ENCODE measurements at regions not wholly inside any gene's neighbourhood (a gene's known extent, or its start where the extent isn't known, plus 50 kb on each side); places are given as distances from the start of the nearest gene placed in this dataset.

DNA sequence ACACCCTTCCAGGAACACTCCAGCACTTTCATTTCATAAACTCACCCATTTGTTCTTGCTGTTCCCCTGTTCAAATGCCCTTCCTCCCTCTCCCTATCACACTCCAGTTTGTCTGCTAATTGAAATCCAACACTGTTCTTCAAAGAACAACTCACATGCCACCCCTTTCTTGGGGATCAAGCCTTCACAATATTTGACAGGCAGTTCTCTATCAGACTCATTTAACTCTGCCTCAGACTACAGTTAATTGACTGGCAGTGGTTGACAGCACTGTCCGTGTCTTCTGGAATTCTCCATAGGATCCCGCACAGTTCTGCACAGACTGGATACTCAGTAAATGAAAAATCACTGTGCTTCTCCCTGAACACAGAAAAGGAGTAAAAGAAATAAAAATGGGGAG, 87.8 kb downstream of the PMP22 start:
- DNase-seq (ENCODE audit: low read depth, low spot score), result no peak
- H3K4me3 ChIP-seq (ENCODE audit: low read length), result no peak overlapping the region

DNA sequence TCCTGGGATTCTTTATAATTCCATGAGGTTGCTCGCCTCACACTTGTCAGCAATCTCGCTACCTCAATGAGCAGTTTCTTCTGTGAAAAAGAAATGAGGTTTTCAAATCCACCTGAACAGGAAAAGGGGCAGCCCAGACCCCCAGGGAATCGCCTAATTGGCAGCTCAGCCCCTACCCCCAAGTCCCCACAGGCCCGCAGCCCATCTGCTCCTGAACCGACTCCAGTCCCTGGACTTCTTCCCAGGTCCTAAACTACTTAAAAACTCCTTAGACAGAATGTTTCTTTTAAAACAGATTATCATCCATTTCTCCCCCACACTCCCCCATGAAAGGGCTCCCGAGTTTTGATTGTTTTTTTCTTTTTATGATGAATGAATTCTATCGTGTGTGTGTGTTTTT, 89.8 kb downstream of the PMP22 start:
- no peak for DNase-seq (ENCODE audit: low read depth, low spot score)
- H3K4me3 ChIP-seq (ENCODE audit: low read length), result no peak overlapping the region

DNA sequence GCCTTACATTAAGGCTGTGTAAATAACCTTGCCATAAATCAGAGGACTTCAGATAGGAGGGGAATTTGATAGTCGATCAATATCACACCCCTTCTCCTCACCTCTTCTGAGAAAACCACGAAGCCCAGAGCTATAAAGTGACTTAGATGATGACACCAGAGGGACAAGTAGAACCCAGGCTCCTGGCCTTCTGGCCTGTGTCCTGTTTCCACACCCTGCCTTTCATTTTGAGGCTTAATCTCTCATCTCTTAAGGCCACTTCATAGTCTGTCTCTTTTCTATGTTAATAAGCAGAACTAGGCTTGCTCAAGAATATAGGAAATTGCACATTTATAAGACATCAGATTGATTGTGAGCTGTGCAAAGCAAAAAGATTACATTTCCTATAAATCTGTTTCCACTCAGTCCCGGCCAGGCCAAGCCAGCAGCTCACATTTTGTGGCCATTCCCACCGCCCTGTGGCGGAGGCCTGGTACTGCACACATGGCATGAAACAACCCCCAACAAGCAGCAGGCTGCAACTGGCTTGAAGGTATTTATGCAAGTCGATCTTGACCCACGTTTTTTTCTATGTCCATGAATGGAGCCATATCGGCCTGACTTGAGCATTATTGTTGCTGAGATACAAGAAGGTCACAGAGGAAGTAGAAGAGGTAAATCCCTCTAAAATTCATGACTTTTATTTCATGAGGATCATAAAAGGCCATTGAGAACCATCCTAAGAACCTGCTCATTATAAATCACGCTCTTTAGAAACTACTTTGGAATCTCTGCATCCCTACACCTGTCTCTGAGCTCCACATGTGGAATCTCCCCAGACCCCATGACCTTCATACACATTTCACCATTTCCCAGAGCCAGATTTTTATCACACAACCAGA, 93.7 kb downstream of the PMP22 start:
- DNase-seq (ENCODE audit: low read depth, low spot score), result peak; percentile 42

DNA sequence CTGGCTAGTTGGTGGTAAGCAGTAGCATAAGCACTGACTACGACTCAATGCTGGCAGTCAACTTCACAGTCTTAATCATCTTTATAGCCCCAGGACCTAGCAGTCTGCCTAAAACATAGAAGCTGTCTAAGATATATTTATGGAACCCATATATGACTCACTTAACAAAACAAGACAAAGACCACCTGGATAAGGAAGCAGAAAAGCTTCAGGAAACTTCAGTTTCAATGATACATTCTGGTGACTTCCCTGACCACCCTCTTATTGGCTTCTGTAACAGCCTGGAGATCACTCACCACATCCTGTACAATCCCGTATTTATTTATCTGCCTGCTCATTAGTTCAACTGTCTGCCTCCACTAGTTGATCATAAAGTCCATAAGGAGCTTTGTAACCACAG, 95.5 kb downstream of the PMP22 start:
- DNase-seq (ENCODE audit: low read depth, low spot score), result no peak
- H3K4me3 ChIP-seq (ENCODE audit: low read length), result no peak overlapping the region

More for the DNA sequence above, 93.7 kb downstream of the PMP22 start:
- H3K4me3 ChIP-seq (ENCODE audit: low read length), result no peak overlapping the region

DNA sequence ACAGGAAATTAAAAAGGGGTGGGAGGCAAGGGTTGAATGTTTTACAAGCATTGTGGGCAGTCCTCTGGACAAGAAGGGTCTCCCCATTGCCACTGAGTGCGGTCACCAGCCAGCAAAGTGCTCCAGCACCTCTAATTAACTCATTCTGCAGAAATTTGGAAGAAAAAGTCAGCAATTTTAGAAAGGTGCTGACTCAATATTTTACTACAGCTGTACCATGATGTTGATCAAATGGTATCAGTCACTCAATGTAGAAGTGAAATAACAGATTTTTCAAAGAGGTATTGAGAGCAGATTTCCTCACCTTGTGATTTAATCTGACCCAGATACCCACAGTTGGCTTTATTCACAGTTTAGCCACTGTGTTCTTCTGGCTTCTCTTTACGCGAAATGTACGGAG, 96.7 kb downstream of the PMP22 start:
- no peak overlapping the region for H3K4me3 ChIP-seq (ENCODE audit: low read length)
- DNase-seq (ENCODE audit: low read depth, low spot score), result no peak

DNA sequence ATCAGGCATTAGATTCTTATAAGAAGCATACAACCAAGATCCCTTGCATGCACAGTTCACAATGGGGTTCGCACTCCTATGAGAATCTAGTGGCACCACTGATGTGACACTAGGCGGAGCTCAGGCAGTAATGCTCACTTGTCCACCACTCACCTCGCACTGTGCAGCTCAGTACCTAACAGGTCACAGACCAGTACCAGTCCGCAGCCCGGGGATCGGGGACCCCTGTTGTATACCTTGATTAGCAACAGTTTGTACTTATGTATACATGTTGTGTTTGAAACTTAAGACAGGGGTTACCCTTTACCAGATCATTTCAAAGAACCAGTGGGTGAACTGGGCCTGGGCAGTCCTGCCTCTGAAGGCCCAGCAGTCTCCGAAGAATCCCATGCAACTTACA, 103.7 kb downstream of the PMP22 start:
- no peak overlapping the region for H3K4me3 ChIP-seq (ENCODE audit: low read length)
- no peak for DNase-seq (ENCODE audit: low read depth, low spot score)

DNA sequence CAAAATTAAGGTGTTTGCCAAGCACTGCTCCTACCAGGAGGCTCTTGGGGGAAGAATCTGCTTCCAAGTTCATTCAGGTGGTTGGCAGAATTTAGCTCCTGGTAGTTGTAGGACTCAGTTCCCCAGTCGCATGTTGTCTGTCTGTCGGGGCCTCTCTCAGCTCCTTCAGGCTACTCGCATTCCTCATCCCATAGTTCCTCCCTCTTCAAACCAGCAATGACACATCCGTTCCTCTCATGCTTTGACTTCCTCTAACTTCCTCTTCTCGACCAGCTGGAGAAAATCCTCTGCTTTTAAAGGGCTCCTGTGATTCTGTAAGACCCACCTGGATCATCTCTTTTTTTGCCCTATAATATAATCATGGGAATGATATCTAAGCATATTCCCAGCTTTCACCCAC, 108.1 kb downstream of the PMP22 start:
- DNase-seq (ENCODE audit: low read depth, low spot score), result no peak
- H3K4me3 ChIP-seq (ENCODE audit: low read length), result no peak overlapping the region

DNA sequence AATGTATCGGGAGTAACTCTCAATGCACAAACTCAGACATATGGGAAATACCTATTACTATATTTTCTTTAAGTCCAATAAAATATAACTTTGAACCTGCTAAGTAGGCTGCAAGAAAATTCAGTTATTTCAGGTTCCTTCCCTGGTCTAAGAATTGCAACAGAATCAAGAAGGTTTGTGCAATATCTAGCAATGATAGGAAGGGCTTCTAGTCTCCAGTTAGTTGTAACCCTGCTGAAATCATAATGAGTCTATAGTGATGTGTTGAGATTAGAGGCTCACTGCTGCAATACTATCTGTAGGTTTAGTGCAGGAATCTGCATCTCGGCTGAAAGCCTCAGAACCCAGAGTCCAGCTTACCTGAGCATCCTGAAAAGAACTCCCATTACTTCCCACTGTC, 110.5 kb downstream of the PMP22 start:
- no peak overlapping the region for H3K4me3 ChIP-seq (ENCODE audit: low read length)
- no peak for DNase-seq (ENCODE audit: low read depth, low spot score)

DNA sequence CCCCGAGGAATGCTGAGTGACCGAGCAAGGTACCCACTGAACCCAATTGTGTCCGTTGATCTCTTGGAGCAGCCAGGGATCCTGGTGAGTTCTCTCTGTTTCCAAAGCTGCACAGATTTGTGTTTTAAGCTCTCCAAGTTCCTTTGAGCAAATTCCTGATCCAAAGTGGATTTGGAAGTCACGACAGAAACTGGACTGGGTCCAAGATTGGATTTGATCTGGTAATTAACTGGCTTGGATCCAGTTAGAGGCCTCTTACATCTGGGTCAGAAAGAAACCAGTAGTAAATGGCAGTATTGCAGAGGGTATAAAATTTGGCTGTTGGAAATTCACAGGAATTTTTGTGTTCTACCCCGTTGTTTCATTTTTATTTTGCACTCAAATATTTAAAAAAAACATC, 119.5 kb downstream of the PMP22 start:
- no peak for DNase-seq (ENCODE audit: low read depth, low spot score)
- no peak overlapping the region for H3K4me3 ChIP-seq (ENCODE audit: low read length)

DNA sequence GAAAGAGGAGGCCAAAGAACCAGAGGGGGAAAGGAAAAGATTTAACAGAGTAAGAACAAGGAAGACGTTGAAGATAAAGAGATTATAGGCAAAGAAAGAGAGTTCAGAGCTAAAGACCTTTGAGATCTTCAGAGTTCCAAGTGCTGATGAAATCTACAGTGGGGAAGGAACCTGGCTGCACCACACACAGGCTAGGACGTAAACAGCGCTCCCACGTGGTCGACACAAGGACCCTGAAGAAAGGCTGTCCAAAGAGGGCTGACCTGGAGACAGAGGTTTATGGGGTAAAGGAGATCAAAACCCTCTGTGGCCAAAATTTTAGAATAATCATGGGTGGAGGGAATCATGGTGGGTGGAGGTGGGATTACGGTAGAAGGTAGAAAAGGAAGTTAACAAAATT, 121.6 kb downstream of the PMP22 start:
- no peak overlapping the region for H3K4me3 ChIP-seq (ENCODE audit: low read length)
- DNase-seq (ENCODE audit: low read depth, low spot score), result no peak

DNA sequence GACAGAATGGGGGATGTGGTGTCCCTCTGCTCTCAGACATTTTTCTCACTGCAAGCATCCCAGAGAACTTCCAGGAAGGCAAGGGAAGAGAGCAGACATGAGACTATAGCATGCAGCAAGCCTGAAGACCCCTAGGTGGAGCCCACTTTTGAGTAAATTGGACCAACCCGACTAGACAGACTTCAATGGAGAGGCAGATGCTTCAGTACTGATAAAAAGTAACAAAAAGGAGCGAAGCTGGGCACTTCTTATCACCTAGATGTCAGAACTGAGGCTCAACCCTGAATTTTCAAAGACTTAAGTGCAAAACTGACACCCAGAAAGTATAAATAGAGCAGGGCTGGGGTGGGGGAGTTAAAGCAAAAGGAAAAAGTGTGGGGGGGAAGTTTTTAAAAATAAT, 130.8 kb downstream of the PMP22 start:
- no peak overlapping the region for H3K4me3 ChIP-seq (ENCODE audit: low read length)
- no peak for DNase-seq (ENCODE audit: low read depth, low spot score)

DNA sequence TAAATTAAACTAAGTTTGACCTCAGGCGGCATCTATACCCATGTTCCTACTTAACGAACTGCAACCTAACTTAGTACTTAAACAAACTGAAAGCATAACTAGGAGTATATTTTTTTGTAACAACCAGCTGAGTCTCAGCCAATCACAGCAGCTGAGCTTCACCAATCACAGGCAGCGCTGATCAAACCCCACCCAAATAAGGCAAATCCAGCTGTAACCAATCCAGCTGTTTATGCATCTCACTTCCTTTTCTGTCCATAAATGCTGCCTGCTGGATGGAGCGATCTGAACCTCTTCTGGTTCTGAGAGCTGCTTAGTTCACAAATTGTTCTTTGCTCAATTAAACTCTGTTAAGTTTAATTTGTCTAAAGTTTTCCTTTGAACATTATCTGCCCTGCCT, 131.3 kb downstream of the PMP22 start:
- no peak for DNase-seq (ENCODE audit: low read depth, low spot score)

DNA sequence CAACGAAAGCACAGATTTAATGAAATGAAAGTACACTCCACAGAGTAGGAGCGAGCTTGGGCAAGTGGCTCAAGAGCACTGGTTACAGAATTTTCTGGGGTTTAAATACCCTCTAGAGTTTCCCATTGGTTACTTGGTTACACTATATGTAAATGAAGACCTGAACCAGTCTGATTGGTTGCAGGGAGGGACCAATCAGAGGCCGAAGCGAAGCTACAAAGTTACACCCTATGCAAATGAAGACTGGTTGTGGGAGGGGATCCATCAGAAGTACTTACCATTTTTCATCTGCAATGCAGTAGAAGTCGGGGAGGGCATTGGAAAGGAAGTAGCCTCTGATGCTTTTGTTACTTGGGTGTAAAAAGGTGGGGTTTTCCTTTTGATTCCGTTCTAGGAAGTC, 132.0 kb downstream of the PMP22 start:
- H3K4me3 ChIP-seq (ENCODE audit: low read length), result no peak overlapping the region
- DNase-seq (ENCODE audit: low read depth, low spot score), result no peak

More for the DNA sequence above, 131.3 kb downstream of the PMP22 start:
- no peak overlapping the region for H3K4me3 ChIP-seq (ENCODE audit: low read length)

DNA sequence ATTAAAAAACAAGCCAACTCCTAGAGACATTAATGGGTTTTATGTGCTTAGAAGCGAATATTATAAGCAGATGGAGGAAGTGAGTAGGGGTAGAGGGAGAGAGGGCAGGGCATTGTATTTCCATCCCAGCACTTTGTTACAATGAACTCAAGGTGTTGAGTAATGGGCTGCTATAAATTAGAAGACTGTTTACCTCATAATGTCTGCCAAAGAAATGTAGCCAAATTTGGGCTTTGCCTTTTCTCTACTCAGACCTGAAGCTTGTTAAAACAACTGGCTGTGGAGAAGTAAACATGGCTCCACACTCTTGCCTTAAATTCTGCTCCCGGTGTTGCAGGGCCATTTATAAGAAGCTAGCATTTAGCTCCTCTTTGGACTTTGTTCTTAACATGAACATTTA, 134.7 kb downstream of the PMP22 start:
- DNase-seq (ENCODE audit: low read depth, low spot score), result no peak
- H3K4me3 ChIP-seq (ENCODE audit: low read length), result no peak overlapping the region

DNA sequence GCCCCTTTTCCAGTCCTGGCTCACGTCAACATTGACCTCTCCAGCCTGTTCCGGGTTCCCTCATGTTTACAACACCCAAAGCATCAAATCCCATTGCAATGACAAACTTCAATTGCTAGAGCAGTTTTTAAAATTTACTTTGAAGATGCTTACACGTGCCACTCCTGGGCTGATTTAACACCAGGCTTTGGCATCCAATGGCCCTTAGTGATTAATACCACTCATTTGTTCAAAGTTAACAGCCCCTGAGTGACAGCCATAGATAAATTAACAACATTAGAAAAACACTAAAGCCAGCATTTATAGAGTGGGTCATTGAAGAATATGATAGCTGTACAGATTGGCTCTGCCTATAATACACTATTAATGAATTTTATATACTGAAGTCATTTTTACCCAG, 135.1 kb downstream of the PMP22 start:
- no peak overlapping the region for H3K4me3 ChIP-seq (ENCODE audit: low read length)
- no peak for DNase-seq (ENCODE audit: low read depth, low spot score)

DNA sequence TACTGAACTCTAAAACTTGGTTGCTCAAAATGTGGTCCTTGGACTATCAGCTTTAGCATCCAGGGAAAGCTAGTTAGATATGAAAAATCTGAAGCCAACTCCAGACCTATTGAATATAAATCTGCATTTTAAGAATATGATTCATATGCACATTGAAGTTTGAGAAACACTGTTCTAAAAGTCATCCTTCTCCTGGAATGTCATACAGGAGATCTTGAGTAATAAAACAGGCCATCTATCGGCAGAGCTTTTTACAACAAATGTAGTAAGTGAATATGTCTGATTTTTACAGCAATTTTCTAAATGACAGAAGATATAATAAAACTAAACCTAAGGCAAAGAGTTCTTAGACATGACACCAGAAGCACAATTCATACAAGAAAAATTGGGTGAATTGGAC, 140.4 kb downstream of the PMP22 start:
- H3K4me3 ChIP-seq (ENCODE audit: low read length), result no peak overlapping the region
- no peak for DNase-seq (ENCODE audit: low read depth, low spot score)

DNA sequence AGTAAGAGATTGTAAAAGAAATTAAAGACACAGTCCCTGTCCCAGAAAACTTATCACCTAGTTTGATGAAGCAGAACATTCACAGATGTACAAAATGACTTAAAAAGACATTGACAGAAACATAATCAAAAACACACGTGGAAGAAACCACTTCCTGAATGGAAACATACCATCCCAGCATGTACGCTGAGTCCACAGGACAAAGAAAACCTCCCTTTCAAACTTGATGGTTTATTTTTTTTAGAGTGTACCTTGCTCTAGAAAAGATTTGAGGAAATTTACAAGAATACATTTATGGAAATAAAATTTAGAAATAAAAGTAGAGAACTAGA, 140.9 kb downstream of the PMP22 start:
- H3K4me3 ChIP-seq (ENCODE audit: low read length), result no peak overlapping the region
- peak; percentile 27 for DNase-seq (ENCODE audit: low read depth, low spot score)

DNA sequence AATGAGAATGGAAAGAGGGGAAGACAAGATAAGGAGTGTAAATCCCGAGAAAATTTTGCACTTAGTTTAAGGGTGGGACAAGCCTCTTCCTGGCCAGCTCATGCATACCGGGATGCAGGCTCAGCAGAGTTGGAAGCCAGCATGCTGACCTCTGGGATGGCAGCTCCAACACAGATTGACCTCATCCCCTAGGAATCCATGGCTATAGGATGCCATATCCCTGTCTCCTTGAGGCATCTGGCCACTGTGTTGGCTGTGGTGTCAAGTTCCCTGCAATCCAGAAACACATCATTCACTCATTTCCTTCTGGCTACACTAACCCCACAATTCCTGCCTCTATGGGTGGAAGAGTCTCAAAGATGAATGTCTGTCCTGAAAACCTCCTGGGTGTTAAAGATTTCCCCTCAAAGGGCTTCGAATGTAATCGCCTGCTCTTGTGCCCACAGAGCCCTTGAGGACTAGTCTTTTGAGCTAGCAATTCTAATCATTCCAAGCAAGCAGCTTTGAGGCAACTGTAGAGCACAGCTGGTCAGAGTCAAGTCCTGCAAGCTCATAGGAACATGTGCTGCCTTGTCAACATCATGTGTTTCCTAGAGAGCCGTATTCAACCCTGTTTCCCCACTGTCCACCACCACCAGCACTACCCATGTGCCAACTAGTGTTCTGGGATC, 141.4 kb downstream of the PMP22 start:
- H3K4me3 ChIP-seq (ENCODE audit: low read length), result no peak overlapping the region
- no peak for DNase-seq (ENCODE audit: low read depth, low spot score)

DNA sequence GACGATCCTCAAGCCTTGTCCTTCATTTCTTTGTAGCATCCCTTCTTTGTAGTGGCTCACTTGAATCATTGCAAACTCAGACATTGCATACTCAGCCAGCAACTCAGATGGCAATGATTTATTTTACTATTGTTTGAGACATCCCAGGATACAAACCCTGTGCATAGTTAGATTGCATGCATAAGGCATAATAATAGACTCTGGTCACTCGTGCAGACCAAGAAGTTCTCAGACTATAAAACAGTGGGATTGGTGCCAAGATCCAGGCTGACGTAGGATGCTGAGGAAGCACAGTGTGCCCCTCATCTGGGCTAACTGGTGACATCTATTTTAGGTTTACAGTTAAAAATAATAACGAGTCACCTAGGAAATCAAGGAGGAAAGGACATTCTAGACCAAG, 142.3 kb downstream of the PMP22 start:
- DNase-seq (ENCODE audit: low read depth, low spot score), result no peak
- H3K4me3 ChIP-seq (ENCODE audit: low read length), result no peak overlapping the region

DNA sequence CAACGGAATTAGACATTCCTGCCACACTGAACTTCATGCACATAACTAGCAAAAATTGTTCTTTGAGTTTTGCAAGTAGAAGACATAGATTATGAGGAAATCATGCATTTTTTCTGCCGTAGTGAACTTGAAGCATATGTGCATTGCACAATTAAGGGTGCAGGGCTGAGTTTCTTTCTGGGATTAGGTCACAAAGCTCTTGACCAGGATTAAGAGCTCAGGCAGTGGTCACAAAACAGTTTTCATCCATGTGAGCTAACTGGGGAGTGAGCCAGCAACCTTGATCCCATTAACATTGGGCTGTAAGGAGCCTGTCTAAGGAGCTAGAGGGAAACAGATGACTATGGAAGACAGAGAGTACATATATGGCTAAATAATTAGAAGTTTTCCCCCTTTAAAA, 143.7 kb downstream of the PMP22 start:
- no peak overlapping the region for H3K4me3 ChIP-seq (ENCODE audit: low read length)
- no peak for DNase-seq (ENCODE audit: low read depth, low spot score)

DNA sequence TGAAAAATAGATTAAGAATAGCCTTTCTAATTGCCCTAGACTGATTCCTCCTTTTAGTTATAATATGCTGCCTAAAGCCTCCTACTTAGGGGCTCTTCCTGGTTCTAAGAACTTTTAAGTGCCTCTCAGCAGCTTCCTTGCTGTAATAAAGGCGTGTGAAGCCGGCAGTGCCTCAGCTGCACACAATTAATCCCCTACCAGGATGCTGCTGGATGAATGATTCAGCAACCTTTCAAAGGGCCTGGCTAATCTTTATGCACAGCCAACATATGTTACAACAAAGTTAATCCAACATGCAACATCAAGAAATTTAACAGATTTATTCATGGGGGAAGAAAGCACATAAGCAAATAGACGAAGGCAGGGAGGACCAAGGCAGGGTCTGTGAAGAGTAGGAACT, 145.2 kb downstream of the PMP22 start:
- no peak overlapping the region for H3K4me3 ChIP-seq (ENCODE audit: low read length)
- no peak for DNase-seq (ENCODE audit: low read depth, low spot score)
